ENCODE measurements at regions not wholly inside any gene's neighbourhood (a gene's known extent, or its start where the extent isn't known, plus 50 kb on each side); places are given as distances from the start of the nearest gene placed in this dataset.
"Not testable (repeated sequence)": the region's sequence is repeated elsewhere in the genome, so short reads cannot be mapped to it uniquely, and the experiment has no call there.

DNA sequence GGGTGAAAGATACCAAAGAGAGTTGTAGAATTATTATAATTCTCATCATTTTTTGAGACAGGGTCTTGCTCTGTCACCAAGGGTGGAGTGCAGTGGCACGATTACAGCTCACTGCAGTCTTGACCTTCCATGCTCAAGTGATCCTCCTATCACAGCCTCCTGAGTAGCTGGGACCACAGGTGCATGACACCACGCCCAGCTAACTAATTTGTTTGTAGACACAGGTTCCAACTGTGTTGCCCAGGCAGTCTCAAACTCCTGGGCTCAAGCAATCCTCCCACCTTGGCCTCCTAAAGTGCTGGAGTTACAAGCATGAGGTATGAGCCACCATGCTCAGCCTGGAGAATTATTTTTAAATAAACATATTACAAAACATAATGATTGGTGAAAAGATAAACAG is 92.8 kb upstream of the MSH6 start (continued):
- no peak for TF ChIP-seq CTCF (IDR thresholded peaks at IDR 0.05; ENCODE audit: control extremely low read depth in 1 of 3, insufficient read depth in 1 of 3, low read depth in 1 of 3, low read length in 3 of 3)

DNA sequence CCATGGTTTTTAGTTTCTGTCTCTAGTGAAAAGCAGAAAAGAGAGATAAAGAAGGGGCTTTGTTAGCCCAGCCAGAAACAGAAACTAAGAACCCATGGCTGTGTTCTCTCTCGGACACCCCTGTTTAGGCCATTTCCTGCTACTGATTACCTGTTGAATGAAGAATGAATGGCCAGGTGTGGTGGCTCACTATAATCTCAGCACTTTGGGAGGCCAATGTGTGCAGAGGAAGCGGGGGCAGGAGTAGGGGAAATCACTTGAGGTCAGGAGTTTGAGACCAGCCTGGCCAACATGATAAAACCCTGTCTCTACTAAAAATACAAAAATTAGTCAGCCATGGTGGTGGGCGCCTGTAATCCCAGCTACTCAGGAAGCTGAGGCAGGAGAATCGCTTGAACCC is 93.8 kb upstream of the MSH6 start:
- not testable (repeated sequence) for H3K56ac ChIP-seq (replicated peaks; ENCODE audit: insufficient read length, low read depth, low read length); H3K23ac ChIP-seq (ENCODE audit: insufficient read length); H3K27me3 ChIP-seq (replicated peaks in 1 of 4; ENCODE audit: control insufficient read depth in 3 of 4, extremely low read depth in 1 of 4, insufficient read depth in 3 of 4, low read length in 3 of 4); H3K23me2 ChIP-seq (ENCODE audit: low read depth, low read length); H4K91ac ChIP-seq (replicated peaks; ENCODE audit: insufficient read length, low read length); H3K14ac ChIP-seq (ENCODE audit: insufficient read length); H3K27ac ChIP-seq (ENCODE audit: low read depth, low read length); H3K79me1 ChIP-seq (ENCODE audit: low read depth, low read length); H3K9me3 ChIP-seq (ENCODE audit: insufficient read depth in 2 of 2, low read depth in 1 of 2, low read length in 1 of 2); H3K4me3 ChIP-seq (ENCODE audit: extremely low read depth in 1 of 4, insufficient read depth in 2 of 4, low read depth in 3 of 4, low read length in 4 of 4); H3K36me3 ChIP-seq (ENCODE audit: control insufficient read depth in 2 of 4, insufficient read depth in 4 of 4, low read length in 3 of 4); FAIRE-seq; H2BK12ac ChIP-seq (ENCODE audit: low read depth, low read length); H4K8ac ChIP-seq (ENCODE audit: extremely low read depth, insufficient read depth, low read length); H2BK5ac ChIP-seq (ENCODE audit: low read depth, low read length); H4K20me1 ChIP-seq (replicated peaks in 1 of 2; ENCODE audit: control insufficient read depth in 1 of 2, insufficient read depth in 2 of 2, low read length in 2 of 2); H2BK15ac ChIP-seq (ENCODE audit: low read length); H3K4ac ChIP-seq (replicated peaks; ENCODE audit: insufficient read length, low read depth, low read length); H2BK20ac ChIP-seq (ENCODE audit: low read length); H4K5ac ChIP-seq (ENCODE audit: insufficient read length, low read depth, low read length); H3K4me2 ChIP-seq (ENCODE audit: insufficient read depth in 1 of 2, low read depth in 2 of 2, low read length in 2 of 2); H2BK120ac ChIP-seq (replicated peaks; ENCODE audit: low read depth, low read length); H3K79me2 ChIP-seq (ENCODE audit: control insufficient read depth in 1 of 2, insufficient read depth in 2 of 2, low read length in 2 of 2); DNase-seq (ENCODE audit: low read depth in 1 of 2, low spot score in 2 of 2); H2AK5ac ChIP-seq (ENCODE audit: low read depth, low read length); H3K18ac ChIP-seq (ENCODE audit: extremely low read depth, low read length); H3K4me1 ChIP-seq (replicated peaks in 1 of 4; ENCODE audit: control insufficient read depth in 3 of 4, insufficient read depth in 4 of 4, low read length in 3 of 4); H2AFZ ChIP-seq (ENCODE audit: low read length); H3K9ac ChIP-seq (replicated peaks in 1 of 4; ENCODE audit: extremely low read depth in 1 of 4, low read depth in 3 of 4, low read length in 3 of 4)
- 87% methylated on average over 4 of the region's 4 CpGs; no CpG with 5 or more reads in 1 of the 2 experiments for WGBS, 2 experiments (ENCODE audit: extremely low coverage in 1 of 2, insufficient coverage in 1 of 2, insufficient read length in 1 of 2, insufficient replicate concordance in 2 of 2, low coverage in 1 of 2, low lambda C conversion rate in 2 of 2, missing lambda C conversion rate in 1 of 2)
- CTCF ChIA-PET (ENCODE audit: partially characterized antibody) = interaction anchor here (0.9 to 1.7 kb wide), 3 partner anchors 13 to 48 kb away, joined by 3 to 10 read pairs (median 3); no protein-coding TSS in a partner anchor
- POLR2A ChIA-PET (ENCODE audit: partially characterized antibody) = interaction anchor here (1.3 kb wide), 1 partner anchor 11 kb away, joined by 3 read pairs; no protein-coding TSS in a partner anchor

Measured in H1 (cell line).